ENCODE measurements at regions not wholly inside any gene's neighbourhood (a gene's known extent, or its start where the extent isn't known, plus 50 kb on each side); places are given as distances from the start of the nearest gene placed in this dataset.
"Not testable (repeated sequence)": the region's sequence is repeated elsewhere in the genome, so short reads cannot be mapped to it uniquely, and the experiment has no call there.

DNA sequence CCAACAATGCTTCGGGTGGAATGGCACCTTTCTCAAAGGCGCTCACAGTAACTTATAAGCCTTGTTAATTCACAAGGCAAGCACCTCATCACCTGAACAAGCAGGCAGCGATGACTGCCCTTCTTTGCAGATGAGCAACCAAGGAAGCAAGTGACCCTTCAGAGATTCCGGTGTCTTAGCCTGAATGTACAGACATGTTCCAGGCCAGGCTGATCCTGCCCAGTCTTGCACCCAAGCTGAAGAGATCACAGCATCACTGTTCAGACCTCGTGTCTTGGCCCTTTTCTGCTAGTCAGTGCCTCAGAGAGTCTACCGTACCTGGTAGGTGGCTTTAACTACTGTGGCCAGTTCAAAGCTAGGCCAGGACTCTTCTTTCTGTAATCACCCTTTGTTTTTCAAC, 94.7 kb upstream of the ERCC6L2 start:
- WGBS, 3 donors, result 93 to 96% (median 95%) methylated on average over 6 of the region's 6 CpGs
- Histone ChIP-seq H3K4me1 (ENCODE audit: control insufficient read depth in 3 of 3, insufficient read depth in 2 of 3, low read depth in 1 of 3, low read length in 2 of 3) (no peaks in the 10 kb centered on the region), H3K9me3 (ENCODE audit: control insufficient read depth in 2 of 2, insufficient read depth in 1 of 2, low read depth in 1 of 2, low read length in 1 of 2) (no peaks in the 10 kb centered on the region), H3K27me3 (ENCODE audit: control insufficient read depth in 3 of 3, insufficient read depth in 3 of 3, low read length in 3 of 3) (no peaks in the 10 kb centered on the region), H3K4me3 (ENCODE audit: low read depth in 1 of 3, low read length in 3 of 3) (no peak overlapping the region), H3K36me3 (ENCODE audit: control insufficient read depth in 3 of 3, insufficient read depth in 2 of 3, low read depth in 1 of 3, low read length in 3 of 3) (no peaks in the 10 kb centered on the region), H3K27ac (ENCODE audit: low read depth in 1 of 3, low read length in 2 of 3) (no peak overlapping the region)
- DNase-seq (no peak), FAIRE-seq (no peak)

DNA sequence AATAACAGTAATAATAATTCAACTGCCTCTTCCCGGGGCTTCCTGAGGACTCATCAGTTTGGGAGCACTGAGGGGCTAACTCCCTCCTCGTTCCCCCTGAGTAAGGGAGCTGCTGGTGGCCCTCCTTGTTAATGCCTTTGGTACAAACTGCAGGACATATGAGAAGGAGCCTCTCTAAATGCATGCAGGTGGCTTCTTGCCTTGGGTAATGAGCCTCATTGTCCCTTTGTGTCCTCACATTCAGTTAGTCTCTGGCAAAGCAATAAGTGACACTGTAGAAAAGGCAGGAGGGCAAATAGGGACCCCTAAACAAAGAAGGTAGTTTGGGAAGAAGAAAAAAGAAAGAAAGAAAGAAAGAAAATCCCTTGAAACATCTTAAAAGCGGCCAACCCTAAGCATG, 95.4 kb upstream of the ERCC6L2 start:
- no peaks in the 10 kb centered on the region for H3K9me3 ChIP-seq (ENCODE audit: control insufficient read depth in 2 of 2, insufficient read depth in 1 of 2, low read depth in 1 of 2, low read length in 1 of 2)
- no peak for FAIRE-seq
- DNase-seq, result no peak
- H3K36me3 ChIP-seq (ENCODE audit: control insufficient read depth in 3 of 3, insufficient read depth in 2 of 3, low read depth in 1 of 3, low read length in 3 of 3), result no peaks in the 10 kb centered on the region
- no peaks in the 10 kb centered on the region for H3K4me1 ChIP-seq (ENCODE audit: control insufficient read depth in 3 of 3, insufficient read depth in 2 of 3, low read depth in 1 of 3, low read length in 2 of 3)
- no peak overlapping the region for H3K27ac ChIP-seq (ENCODE audit: low read depth in 1 of 3, low read length in 2 of 3)
- H3K27me3 ChIP-seq (ENCODE audit: control insufficient read depth in 3 of 3, insufficient read depth in 3 of 3, low read length in 3 of 3), result no peaks in the 10 kb centered on the region
- WGBS, 3 donors, result 80 to 95% (median 90%) methylated on average over 3 of the region's 3 CpGs
- H3K4me3 ChIP-seq (ENCODE audit: low read depth in 1 of 3, low read length in 3 of 3), result no peak overlapping the region

DNA sequence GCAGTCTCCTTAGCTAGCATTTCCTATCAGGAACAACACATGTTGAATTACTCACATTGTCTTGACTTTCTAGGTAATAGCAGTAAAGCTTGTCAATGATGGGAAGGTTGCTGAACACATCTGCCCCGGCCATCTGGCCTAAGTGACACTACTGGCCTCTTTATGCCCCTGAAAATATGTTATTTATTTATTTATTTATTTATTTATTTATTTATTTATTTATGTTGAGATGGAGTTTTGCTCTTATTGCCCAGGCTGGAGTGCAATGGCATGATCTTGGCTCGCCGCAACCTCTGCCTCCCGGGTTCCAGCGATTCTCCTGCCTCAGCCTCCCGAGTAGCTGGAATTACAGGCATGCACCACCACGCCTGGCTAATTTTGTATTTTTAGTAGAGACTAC, 95.9 kb upstream of the ERCC6L2 start:
- not testable (repeated sequence) for H3K27ac ChIP-seq (ENCODE audit: low read depth in 1 of 3, low read length in 2 of 3); FAIRE-seq; H3K36me3 ChIP-seq (ENCODE audit: control insufficient read depth in 3 of 3, insufficient read depth in 2 of 3, low read depth in 1 of 3, low read length in 3 of 3); DNase-seq; H3K27me3 ChIP-seq (ENCODE audit: control insufficient read depth in 3 of 3, insufficient read depth in 3 of 3, low read length in 3 of 3); H3K4me1 ChIP-seq (ENCODE audit: control insufficient read depth in 3 of 3, insufficient read depth in 2 of 3, low read depth in 1 of 3, low read length in 2 of 3); H3K9me3 ChIP-seq (ENCODE audit: control insufficient read depth in 2 of 2, insufficient read depth in 1 of 2, low read depth in 1 of 2, low read length in 1 of 2); H3K4me3 ChIP-seq (ENCODE audit: low read depth in 1 of 3, low read length in 3 of 3)
- 94% methylated on average over 7 of the region's 7 CpGs for WGBS, 3 donors

DNA sequence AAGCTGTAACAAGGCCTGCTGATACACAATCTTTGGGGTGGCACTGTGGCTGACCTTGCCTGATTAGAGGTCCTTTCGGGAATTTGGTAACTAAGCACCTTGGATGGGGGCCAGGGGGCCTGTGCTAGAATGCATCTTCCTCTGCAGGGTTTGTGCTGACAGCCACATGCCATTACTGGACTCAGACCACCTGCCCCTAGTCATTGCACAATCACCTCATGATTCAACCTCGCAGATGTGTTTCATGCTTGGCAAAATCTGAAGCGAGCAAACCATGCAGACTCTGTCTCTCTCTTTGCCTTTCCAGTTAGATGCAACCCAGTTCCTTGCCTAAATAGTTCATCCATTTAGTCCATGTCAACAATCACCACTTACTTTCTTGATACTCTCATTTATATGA, 96.5 kb upstream of the ERCC6L2 start:
- no peak overlapping the region for H3K27ac ChIP-seq (ENCODE audit: low read depth in 1 of 3, low read length in 2 of 3)
- 75 to 90% (median 76%) methylated on average over 3 of the region's 3 CpGs for WGBS, 3 donors
- no peaks in the 10 kb centered on the region for H3K36me3 ChIP-seq (ENCODE audit: control insufficient read depth in 3 of 3, insufficient read depth in 2 of 3, low read depth in 1 of 3, low read length in 3 of 3)
- H3K9me3 ChIP-seq (ENCODE audit: control insufficient read depth in 2 of 2, insufficient read depth in 1 of 2, low read depth in 1 of 2, low read length in 1 of 2), result no peaks in the 10 kb centered on the region
- no peaks in the 10 kb centered on the region for H3K4me1 ChIP-seq (ENCODE audit: control insufficient read depth in 3 of 3, insufficient read depth in 2 of 3, low read depth in 1 of 3, low read length in 2 of 3)
- FAIRE-seq, result no peak
- no peaks in the 10 kb centered on the region for H3K27me3 ChIP-seq (ENCODE audit: control insufficient read depth in 3 of 3, insufficient read depth in 3 of 3, low read length in 3 of 3)
- H3K4me3 ChIP-seq (ENCODE audit: low read depth in 1 of 3, low read length in 3 of 3), result no peak overlapping the region
- DNase-seq, result no peak

DNA sequence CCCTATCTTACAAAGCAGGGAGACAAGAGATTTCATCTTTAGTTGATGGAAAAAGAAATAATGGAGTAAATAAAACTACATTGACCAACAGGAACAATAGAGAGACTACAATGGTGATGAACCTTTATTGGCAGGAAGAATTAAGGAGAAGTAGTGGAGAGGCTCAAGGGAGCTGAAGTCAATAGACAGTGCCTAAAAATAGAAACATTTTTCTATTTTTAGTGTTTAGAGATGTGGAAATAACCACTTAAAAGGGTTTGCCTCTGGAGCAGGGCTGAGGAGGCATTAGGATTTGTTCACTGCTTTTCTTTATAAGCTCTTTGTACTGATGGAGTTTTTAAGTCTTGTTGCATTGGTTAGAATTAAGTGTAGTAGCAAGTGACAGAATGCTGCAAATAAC, 98.4 kb upstream of the ERCC6L2 start:
- Histone ChIP-seq H3K36me3 (ENCODE audit: control insufficient read depth in 3 of 3, insufficient read depth in 2 of 3, low read depth in 1 of 3, low read length in 3 of 3) (no peaks in the 10 kb centered on the region), H3K27ac (ENCODE audit: low read depth in 1 of 3, low read length in 2 of 3) (no peak overlapping the region), H3K4me1 (ENCODE audit: control insufficient read depth in 3 of 3, insufficient read depth in 2 of 3, low read depth in 1 of 3, low read length in 2 of 3) (peaks cover 0 to 11% (median 2%) of the 10 kb centered on the region in 3 donors), H3K27me3 (ENCODE audit: control insufficient read depth in 3 of 3, insufficient read depth in 3 of 3, low read length in 3 of 3) (no peaks in the 10 kb centered on the region), H3K4me3 (ENCODE audit: low read depth in 1 of 3, low read length in 3 of 3) (no peak overlapping the region), H3K9me3 (ENCODE audit: control insufficient read depth in 2 of 2, insufficient read depth in 1 of 2, low read depth in 1 of 2, low read length in 1 of 2) (no peaks in the 10 kb centered on the region)
- no peak for DNase-seq
- FAIRE-seq, result no peak

DNA sequence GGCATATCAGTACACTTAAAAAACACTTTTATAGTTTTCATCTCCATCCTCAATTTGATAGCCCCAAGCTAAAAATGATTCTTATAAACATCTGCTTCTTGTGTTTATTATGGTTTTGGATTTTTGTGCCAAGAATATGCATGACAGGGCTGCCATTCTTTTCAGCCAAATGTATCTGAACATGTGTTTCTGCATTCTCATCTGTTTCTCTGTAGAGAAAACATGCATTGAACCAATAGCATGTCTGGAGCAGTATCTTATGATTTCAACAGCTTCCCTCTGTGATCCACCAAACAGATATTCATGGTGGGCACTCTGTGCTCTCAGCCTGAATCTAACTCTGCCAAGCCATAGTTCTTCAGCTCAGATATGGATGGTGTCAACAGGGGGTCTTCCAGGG, 99.3 kb upstream of the ERCC6L2 start:
- no peaks in the 10 kb centered on the region for H3K9me3 ChIP-seq (ENCODE audit: control insufficient read depth in 2 of 2, insufficient read depth in 1 of 2, low read depth in 1 of 2, low read length in 1 of 2)
- no peaks in the 10 kb centered on the region for H3K27me3 ChIP-seq (ENCODE audit: control insufficient read depth in 3 of 3, insufficient read depth in 3 of 3, low read length in 3 of 3)
- peaks cover 0 to 15% (median 3%) of the 10 kb centered on the region in 3 donors for H3K4me1 ChIP-seq (ENCODE audit: control insufficient read depth in 3 of 3, insufficient read depth in 2 of 3, low read depth in 1 of 3, low read length in 2 of 3)
- H3K36me3 ChIP-seq (ENCODE audit: control insufficient read depth in 3 of 3, insufficient read depth in 2 of 3, low read depth in 1 of 3, low read length in 3 of 3), result no peaks in the 10 kb centered on the region
- H3K4me3 ChIP-seq (ENCODE audit: low read depth in 1 of 3, low read length in 3 of 3), result no peak overlapping the region
- H3K27ac ChIP-seq (ENCODE audit: low read depth in 1 of 3, low read length in 2 of 3), result no peak overlapping the region
- FAIRE-seq (no peak), DNase-seq (no peak)

DNA sequence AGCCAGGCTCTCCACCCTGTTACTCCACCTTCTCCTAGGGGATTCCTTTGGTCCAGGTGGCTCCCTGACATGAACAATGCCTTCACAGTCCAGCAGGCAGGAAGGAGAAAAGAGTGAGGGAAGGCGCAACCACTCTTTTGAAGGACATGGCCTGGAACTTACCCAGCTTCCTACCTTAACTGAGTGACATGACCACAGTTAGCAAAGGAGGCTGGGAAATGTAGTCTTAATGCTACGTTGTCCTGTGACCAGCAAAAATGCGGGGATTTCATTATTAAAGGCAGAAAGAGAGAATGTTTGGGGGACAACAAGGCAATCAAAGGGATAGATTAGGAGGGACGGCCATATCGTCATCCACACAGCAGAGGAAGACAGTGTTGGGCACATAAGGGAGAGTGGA, 100.3 kb upstream of the ERCC6L2 start:
- no peak overlapping the region for H3K4me3 ChIP-seq (ENCODE audit: low read depth in 1 of 3, low read length in 3 of 3)
- H3K9me3 ChIP-seq (ENCODE audit: control insufficient read depth in 2 of 2, insufficient read depth in 1 of 2, low read depth in 1 of 2, low read length in 1 of 2), result no peaks in the 10 kb centered on the region
- no peaks in the 10 kb centered on the region for H3K36me3 ChIP-seq (ENCODE audit: control insufficient read depth in 3 of 3, insufficient read depth in 2 of 3, low read depth in 1 of 3, low read length in 3 of 3)
- DNase-seq (no peak), FAIRE-seq (no peak)
- WGBS, 3 donors, result 93 to 96% (median 96%) methylated on average over 5 of the region's 5 CpGs
- no peak overlapping the region for H3K27ac ChIP-seq (ENCODE audit: low read depth in 1 of 3, low read length in 2 of 3)
- no peaks in the 10 kb centered on the region for H3K27me3 ChIP-seq (ENCODE audit: control insufficient read depth in 3 of 3, insufficient read depth in 3 of 3, low read length in 3 of 3)
- peaks cover 0 to 23% (median 3%) of the 10 kb centered on the region in 3 donors for H3K4me1 ChIP-seq (ENCODE audit: control insufficient read depth in 3 of 3, insufficient read depth in 2 of 3, low read depth in 1 of 3, low read length in 2 of 3)

DNA sequence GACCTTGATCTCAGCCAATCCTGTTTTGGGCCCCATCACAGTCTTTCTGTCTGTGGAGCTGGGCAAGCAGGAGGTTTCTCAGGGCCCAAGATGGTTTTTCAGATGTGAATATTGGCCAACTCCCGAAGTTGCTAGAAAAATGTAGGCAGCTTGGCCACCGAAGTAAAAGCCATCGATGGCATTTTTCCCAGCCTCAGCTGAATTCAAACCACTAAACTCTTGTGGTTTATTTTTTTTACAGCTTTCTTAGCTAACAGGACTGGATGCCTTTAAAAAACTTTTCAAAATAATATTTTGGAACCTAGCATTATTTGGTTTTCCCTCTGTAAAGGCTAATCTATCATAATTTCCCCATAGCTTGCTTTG, 102.5 kb upstream of the ERCC6L2 start:
- 61 to 80% (median 71%) methylated on average over 3 of the region's 3 CpGs for WGBS, 3 donors
- peak overlapping the region in 2 of 3 donors; percentile 43 to 52 for H3K27ac ChIP-seq (ENCODE audit: low read depth in 1 of 3, low read length in 2 of 3)
- no peak for FAIRE-seq

DNA sequence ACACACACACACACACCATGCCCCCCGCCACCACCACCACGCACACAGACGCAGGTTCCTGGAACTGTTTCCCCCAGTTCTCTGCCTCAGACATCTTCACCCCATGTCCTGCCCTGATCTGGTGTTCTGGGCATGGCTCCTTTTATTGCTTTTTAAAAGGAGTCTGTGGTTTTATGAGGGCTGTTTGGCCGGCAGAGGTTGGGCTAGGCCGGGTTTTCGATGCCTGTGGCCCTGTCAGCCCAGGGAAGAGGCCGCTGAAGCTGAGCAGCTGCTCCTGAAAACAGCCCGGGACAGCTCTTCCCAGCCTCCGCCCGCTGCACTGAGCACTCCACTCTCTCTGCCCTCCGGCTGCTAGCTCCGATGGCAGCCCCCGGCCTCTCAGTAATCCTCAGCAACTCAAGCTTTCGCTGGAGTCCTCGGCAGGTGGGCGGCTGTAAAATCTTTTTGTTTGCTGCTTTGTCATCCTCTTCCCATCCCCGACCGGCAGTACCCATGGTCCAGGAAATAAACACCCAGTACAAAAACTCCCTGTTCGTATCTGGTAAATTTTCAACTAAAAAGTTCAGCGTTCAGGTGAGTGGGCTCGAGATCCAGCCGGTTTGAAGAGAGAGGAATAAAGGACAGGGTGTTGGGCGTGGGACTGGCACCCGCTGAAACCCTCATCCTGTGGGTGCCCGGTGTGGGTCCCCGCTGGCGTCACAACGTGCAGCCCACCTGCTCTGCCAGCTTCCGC, 103.0 kb upstream of the ERCC6L2 start:
- no peaks in the 10 kb centered on the region for H3K27me3 ChIP-seq (ENCODE audit: control insufficient read depth in 3 of 3, insufficient read depth in 3 of 3, low read length in 3 of 3)
- peak; percentile 61 to 68 for DNase-seq
- H3K4me1 ChIP-seq (ENCODE audit: control insufficient read depth in 3 of 3, insufficient read depth in 2 of 3, low read depth in 1 of 3, low read length in 2 of 3), result peaks cover 0 to 23% (median 3%) of the 10 kb centered on the region in 3 donors
- no peak overlapping the region for H3K4me3 ChIP-seq (ENCODE audit: low read depth in 1 of 3, low read length in 3 of 3)
- no peaks in the 10 kb centered on the region for H3K36me3 ChIP-seq (ENCODE audit: control insufficient read depth in 3 of 3, insufficient read depth in 2 of 3, low read depth in 1 of 3, low read length in 3 of 3)
- peak overlapping the region in 2 of 3 donors; percentile 43 to 52 for H3K27ac ChIP-seq (ENCODE audit: low read depth in 1 of 3, low read length in 2 of 3)
- FAIRE-seq, result no peak
- H3K9me3 ChIP-seq (ENCODE audit: control insufficient read depth in 2 of 2, insufficient read depth in 1 of 2, low read depth in 1 of 2, low read length in 1 of 2), result peaks cover 0 to 3% of the 10 kb centered on the region in 2 donors
- WGBS, 3 donors, result 21 to 35% (median 32%) methylated on average over 29 of the region's 29 CpGs

More for the DNA sequence above, 102.5 kb upstream of the ERCC6L2 start:
- no peak for DNase-seq
- Histone ChIP-seq H3K4me3 (ENCODE audit: low read depth in 1 of 3, low read length in 3 of 3) (no peak overlapping the region), H3K4me1 (ENCODE audit: control insufficient read depth in 3 of 3, insufficient read depth in 2 of 3, low read depth in 1 of 3, low read length in 2 of 3) (peaks cover 0 to 23% (median 3%) of the 10 kb centered on the region in 3 donors), H3K27me3 (ENCODE audit: control insufficient read depth in 3 of 3, insufficient read depth in 3 of 3, low read length in 3 of 3) (no peaks in the 10 kb centered on the region), H3K36me3 (ENCODE audit: control insufficient read depth in 3 of 3, insufficient read depth in 2 of 3, low read depth in 1 of 3, low read length in 3 of 3) (no peaks in the 10 kb centered on the region), H3K9me3 (ENCODE audit: control insufficient read depth in 2 of 2, insufficient read depth in 1 of 2, low read depth in 1 of 2, low read length in 1 of 2) (peaks cover 0 to 3% of the 10 kb centered on the region in 2 donors)

All from small intestine (tissue), 7 donors.